H4 (cell line): ENCODE measurements at regions not wholly inside any gene's neighbourhood (a gene's known extent, or its start where the extent isn't known, plus 50 kb on each side); places are given as distances from the start of the nearest gene placed in this dataset.

Source experiments
- DNase-seq: peaks from one replicate; pipeline ENCODE4 v3.0.0-alpha.2; 2015; ENCODE audit warnings: low spot score

DNA sequence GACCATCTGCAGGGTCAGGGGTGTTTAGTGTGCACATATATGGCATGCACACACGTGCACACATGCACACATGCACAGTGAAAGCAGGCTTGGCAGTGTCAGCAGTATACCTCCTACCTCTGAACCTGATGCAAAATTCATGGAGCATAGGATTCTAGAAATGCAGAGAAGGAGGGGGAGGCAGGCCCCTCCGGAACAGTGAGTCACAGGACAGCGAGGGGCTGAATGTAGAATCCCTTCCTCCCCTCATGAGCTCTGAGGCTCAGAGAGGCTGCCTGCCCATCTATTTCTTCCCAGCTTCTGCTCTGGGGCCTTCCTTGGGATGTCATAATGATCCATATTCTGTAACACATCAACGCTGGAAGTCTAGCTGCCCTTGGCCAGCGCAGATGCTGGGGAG, 66.7 kb upstream of the NECTIN1 start:
- DNase-seq, result no peak

DNA sequence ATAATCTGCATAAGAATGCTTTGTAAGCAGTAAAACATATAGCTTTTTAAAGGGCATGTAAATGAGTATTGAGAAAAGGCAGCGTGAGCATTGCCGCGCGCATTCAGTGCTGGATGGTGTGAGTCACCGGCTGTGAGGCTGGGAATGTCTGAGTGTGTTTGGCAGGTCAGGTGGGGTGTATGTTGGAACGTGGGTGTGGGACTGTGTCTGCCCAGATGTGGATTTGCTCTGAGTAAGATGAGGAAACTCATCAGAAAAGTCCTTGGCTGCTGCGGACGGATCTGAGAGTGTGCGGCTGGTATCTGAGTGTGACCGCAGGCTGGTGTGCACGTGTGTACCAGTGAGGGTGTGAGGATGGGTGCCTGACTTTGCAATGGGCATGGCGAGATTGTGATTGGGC, 66.2 kb upstream of the NECTIN1 start:
- peak; percentile 37 for DNase-seq

DNA sequence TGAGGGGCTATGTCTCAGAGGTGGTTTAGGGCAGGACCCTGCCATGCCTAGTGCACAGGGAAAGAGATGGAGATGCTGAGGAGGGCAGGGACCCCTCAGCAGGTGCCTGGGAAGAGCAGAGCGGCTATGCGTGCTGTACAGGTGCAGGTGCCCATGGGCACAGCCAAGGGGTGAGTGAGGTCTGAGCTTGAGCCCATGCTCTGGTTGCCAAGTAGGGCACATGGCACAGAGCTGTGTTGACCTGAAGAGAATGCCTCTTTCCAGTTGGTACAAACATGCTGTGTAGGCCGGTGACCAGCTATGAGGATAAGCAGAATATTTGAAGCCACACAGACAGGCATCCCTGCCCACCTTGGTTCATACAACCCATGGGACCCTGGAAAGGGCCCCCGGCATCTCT, 65.8 kb upstream of the NECTIN1 start:
- DNase-seq, result no peak

DNA sequence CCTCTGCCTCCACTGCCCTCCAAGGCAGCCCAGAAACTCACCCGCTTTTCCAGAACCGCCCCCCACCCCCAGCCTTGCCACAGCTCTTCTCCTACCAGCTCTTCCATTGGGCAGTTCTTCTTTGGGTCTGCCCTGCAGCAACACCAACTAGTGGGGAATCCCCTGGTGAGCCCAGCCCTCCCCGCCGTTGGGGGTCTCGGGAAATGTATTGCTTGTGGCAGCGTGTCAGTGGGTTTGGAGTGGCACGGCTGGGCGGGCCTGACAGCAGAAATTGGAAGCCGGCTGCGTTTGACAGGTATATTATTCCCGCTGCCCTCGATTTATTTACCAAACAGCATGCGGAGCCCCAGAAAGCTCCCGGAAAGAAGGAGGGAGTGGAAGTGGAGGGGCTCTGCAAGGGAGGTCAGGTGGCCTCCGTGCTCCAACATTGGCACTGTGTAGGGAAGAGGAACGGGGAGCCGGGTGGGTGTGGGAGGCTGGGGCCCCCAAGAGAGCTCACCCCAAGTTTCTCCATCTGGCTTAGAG, 65.2 kb upstream of the NECTIN1 start:
- no peak for DNase-seq

DNA sequence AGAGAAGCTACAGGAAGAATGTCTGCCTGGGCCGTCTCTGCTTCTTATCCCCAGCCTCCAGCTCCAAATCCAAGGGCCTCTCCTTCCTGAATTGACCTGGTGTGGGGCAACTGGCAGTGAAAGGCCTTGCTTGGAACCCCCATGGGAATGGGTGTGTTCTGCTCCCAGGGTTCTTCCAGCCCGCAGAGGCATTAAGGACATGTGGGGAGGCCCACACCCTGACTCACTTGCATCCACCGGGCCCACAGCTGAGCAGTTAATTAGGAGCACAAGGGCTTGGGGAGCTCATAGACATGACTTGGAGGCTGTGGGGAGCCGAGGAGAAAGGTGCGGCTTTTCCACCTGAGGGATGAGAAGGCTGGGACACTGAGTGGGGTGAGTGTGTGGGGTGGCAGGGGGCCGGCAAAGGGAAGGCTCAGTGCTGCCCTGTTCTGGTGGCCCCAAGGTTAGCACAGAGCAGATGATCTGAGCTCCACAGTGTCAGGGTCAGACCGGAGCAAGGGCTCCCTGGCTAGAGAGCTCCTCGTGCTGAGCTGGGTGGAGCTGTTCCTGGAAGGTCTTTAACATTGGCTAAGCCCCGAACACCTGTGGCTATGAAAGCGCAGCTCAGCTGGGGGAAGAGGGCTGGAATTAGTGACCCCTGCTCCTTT, 64.5 kb upstream of the NECTIN1 start:
- no peak for DNase-seq

DNA sequence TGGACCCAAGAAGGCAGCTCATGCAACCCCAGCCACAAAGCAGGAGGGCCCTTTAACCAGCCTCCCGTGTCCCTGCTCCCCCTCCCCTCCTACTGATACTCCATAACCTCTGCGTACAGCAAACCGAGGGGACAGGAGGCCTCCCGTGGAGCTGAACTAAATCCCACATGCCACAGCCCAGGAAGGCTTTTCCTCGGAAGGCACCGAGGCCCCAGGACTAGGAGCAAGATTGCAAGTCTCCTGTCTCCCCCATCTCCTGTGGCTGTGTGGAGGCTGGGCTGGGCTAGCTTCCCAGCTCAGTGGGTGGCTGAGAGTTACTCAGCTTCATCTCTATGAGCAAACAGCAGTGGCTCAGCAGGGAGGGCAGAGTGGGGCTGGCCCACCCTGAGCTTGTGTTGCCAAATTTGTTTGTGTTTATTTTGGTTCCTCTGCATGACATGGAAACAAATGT, 62.7 kb upstream of the NECTIN1 start:
- DNase-seq, result peak; percentile 76

DNA sequence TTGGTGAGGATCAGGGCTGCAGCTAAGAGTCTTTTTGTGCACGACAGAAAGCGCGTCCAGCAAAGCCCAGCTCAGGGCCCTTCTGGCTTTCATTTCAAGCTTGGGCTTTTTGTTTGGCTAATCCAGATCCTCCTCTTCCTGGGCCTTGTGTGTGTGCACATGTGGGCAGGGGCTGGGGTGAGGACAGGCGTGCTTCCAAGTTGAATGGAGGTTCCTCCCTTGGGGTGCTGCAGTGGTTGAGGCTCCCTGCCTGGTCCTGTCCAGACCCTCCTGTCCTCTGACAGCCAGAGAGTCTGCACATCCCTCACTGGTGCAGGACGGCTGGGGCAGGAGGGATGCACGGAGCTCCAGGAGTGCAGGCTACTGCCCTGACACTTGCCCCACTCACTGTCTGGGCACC, 62.0 kb upstream of the NECTIN1 start:
- DNase-seq, result no peak

DNA sequence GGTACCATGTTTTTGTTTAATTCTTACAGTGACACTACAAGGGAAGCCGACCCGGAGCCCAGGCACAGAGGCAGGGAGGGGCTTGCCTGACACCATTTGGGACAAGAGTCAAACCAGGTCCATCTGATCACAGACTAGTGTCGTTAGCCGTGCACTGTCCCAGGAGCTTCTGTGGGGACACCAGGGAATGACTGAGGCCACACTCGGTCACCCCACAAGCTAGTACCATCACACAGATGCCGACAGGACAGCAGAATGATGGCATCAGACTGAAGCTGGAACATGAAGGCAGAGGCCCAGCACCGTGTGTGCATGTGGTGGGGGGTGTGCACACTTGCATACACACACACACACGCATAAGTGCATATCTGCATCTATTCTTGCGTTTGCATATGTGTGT, 61.5 kb upstream of the NECTIN1 start:
- DNase-seq, result no peak

DNA sequence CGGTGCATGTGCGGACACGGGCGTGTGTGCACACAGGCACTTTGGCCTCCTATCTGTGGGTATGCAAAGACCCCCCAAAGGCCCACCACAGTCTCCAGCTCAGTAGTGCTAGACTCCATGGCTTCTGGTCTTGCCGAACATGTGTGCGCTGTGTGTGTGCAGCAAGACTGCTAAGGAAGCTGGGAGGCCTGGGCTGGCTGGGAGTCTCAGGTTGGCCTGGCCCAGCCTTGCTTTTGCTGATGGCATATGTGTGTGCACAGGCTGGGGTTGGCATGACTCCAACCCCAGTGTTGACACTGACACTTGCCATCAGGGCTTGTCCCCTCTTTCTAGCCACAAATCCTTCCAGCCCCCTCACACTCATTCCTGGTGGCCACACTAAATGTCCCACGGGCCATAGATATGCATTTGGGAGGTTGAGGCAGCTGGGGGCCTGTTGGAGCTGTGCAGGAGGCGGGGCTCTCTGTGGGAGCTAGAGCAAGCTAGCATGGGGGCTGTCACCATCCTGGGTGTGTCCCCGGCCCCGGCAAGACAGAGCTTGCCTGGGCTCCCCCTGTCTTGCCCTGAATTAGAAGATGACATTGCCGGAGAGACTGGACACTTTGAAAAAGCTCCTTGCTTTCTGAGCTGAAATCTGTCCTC, 60.9 kb upstream of the NECTIN1 start:
- DNase-seq, result no peak

DNA sequence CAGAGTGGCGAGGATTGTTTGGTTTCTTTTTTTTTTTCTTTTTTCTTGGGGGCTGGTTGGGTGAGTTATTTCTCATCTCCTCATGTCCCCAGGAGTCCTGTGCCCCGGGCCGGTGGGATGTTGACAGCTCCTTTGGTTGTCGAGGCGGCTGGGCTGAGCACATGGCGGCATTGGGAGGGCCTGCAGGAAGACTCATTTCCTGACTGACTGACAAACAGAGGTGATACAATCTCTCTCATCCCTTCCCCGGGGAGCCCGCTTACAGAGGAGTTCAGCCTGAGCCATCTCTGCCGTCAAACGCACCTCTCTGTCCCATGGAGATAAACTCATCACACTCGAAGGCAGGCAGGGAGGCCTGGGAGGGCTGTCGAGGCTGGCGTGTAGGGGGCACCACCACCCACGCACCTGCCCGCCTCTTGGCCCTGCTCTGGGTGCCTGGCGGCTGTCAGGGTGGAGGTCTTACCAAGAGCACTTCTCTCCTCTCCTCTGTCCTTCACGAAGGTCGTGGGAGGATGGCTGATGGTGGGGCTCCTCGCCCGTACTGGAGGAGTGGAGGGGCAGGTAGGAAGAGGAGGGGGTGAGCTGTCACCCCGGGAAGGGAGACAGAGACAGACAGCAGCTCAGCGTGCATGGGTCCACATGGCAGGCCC, 60.0 kb upstream of the NECTIN1 start:
- no peak for DNase-seq

DNA sequence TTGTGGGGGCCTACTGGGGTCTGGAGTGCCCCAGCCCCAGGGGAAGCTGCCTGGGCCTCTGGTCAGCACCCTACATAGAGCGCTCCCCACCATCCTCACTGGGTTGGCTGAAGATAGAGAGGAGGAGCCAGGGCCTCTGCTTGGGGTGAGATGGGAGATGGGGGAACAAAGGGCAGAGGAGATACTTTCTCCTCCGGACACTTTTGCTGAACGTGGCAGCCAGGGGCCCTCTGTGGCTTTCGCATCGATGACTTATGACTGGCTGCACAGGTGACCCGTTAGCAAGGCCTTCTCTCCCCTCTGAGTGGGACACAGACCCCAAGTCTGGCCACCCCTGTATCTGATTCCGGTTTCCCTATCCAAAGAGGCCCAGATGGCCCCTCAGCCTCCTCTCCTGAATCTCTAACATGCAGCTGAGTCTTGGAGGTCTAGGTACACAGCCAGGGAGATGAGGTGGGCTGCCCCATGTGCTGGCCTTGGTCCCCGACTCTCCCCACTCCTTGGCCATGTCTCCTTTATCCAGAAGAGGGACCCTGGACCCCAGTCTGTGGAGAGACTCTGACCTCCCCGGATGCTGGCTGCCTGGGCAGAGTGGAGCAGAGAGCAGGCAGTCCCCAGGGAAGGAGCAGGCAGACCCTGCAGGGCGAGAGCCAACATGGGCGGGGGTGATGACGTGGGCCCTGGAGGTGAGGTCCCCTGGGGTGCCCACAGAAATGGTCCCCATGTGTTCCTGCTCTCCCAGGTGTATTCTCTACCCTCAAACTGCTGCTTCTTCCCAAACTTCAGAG, 59.3 kb upstream of the NECTIN1 start:
- DNase-seq, result no peak

DNA sequence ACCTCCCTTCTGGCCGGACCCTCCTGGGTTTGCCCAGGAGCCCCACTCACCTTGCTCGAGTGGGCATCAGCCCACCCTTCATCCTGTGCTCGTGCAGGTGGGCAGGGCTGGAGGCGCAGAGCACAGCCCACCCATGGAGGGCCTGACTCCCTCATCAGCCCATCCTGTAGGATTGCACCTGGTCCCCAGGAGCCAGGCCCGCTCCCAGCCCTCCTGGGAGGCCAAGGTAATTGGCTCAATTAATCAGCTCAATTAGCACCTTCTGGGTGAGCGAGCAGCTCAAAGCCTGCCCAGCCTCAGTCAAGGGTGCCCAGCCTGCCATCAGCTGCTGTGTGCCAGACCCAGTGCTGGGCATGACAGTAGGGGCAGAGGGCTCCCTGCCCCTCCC, 58.1 kb upstream of the NECTIN1 start:
- no peak for DNase-seq

DNA sequence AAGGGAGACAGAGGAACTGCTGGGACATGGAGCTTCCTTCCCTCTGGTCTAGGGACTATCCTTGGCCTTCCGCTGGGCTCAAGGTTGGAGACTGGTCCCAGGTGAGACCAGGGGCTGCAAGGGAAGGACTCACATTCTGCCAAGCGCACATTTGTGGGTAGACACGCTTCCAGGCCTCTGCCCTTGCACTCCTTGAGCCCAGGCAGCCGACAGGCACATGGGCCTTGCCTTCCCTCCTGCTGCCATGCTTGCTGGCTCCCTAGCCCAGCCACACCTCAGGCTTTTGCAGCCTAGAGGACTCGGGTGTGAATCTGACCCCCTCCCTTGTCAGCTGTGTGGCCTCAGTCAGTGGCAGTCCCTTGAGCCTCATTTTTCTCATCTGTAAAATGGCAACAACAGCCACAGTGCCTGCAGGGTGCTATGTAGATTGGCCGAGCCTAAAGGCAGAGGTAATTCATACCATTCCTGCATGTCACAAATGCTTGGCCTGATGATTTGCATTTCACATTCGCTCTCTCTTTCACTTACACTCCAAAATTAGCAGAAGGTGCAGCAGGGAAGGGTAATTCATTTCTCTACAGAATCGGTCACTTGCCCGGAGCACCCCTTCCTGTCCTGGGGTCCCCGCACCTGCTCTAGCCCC, 57.6 kb upstream of the NECTIN1 start:
- no peak for DNase-seq

DNA sequence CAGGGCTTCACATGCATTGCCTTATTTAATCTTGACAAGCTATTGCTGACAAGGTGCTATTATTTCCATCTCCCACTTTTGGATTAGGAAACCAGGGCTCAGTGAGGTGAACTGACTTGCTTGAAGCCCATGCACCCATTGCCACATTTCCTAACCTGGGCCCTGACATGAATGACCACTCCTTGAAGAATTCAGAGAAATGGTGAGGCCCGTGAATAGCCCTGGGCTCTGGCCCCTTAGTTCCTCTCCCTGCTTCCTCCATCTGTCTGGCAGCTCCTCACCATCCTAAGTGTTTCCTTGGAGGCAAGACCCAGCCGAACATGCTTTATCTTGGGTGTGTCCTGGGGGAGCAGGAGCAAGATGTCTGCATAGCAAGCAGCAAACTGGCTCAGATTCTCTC, 56.1 kb upstream of the NECTIN1 start:
- no peak for DNase-seq

DNA sequence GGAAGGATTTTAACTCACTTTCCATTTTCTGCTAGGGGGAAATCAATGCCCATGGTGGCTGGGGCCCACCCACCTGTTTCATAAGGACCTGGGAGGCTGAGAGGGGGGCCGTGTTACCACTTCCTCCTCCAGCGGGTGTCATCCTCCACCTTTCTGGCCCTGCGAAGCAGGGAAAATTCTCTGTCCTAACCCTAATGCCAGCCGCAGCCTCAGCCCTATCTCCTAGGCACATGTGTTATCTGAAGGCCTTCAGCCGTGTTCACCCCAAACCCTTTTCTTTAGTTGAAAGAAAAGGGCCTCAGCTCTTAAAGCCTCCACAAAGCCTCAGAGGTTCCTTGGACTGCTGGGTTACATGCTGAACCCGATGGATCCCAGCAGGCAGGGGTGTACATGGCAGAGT, 55.4 kb upstream of the NECTIN1 start:
- no peak for DNase-seq

DNA sequence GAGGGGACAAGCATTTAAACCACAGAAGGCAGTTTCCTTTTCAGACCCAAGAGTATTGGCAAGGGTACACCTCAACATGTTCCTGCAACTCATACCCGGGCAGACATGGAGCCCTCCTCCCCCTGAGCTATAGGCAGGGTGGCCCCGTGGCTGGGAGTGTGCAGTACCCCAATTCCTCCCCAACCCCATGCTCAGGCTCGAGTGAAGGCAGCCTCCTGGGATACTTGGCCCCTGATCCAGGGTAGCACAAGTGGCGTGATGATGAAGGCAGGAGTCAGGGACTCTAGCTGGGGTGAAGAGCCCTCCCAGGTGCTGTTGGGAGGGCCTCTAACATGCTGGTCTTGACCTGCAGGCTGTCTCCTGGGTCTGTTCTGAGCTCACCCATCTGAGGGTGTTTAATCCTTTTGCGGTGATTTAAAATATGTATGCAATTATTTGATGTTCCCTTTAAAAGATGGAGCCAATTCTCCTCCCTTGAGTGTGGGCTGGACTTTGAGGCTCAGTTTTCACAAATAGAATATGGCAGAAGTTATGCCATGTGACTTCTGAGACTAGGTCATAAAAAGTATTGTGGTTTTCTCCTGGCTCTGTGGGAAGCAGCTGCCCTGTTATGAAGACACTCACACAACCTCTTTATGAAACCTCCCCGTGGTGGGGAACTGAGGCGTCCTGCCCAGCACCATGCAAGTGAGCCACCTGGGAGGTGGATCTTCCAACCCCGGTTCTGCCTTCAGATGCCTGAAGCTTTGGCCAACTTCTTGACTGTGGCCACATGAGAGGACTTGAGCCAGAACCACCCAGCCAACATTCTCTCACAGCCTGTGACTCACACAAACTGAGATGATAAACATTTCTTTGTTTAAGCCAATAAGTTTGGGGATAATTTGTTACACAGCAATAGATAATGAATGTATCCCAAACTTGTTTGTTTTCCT, 54.7 kb upstream of the NECTIN1 start:
- no peak for DNase-seq

DNA sequence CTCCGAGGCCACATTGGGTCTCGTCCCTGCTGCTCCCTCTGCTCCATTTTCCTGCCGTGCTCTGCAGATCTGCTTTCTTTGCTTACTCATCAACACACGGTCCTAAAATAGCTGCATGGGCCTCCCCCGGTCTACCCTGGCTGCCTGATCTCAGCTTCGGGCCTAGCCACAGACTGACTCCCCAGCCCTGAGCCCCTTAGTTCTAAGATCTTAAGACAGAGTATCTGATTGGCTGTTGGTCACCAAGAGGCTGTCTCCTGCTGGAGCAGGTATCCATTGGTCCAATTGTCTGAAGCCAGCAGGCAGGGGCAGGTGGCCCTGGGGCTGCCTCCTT, 53.7 kb upstream of the NECTIN1 start:
- DNase-seq, result no peak

DNA sequence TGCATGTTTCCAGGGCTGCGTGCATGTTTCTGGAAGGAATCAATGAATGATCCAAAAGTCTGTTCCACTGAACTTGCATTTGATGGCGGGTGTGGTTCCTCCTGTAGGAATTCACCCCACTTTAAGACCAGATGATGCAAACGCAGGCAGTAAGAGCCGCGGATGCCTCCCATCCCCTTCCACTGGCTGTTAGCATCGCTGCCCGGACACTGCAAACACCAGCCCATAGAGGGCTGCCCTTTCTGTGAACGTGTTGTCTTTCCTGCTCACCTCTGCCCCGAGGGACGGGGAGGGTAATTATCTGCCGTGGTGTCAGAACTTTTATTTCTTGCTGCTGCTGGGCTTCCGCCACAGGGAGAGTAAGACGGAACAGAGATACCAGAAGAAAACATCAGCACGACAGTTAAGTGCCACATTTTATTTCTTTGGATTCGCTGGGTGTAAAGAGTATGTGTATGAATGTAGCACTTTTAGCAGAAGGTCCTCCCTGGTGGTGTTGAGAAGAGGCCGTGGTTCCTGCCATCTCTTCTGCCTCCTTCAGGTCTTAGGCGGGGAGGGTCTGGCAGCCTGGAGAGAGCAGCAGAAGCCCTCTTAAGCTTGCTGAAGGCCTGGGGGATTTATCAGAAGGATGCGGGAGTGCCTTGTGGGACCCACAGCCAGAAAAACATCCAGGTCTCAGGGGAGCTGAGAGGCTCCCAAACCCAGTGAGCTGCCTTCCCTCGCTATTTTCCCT, 53.2 kb upstream of the NECTIN1 start:
- DNase-seq, result no peak

DNA sequence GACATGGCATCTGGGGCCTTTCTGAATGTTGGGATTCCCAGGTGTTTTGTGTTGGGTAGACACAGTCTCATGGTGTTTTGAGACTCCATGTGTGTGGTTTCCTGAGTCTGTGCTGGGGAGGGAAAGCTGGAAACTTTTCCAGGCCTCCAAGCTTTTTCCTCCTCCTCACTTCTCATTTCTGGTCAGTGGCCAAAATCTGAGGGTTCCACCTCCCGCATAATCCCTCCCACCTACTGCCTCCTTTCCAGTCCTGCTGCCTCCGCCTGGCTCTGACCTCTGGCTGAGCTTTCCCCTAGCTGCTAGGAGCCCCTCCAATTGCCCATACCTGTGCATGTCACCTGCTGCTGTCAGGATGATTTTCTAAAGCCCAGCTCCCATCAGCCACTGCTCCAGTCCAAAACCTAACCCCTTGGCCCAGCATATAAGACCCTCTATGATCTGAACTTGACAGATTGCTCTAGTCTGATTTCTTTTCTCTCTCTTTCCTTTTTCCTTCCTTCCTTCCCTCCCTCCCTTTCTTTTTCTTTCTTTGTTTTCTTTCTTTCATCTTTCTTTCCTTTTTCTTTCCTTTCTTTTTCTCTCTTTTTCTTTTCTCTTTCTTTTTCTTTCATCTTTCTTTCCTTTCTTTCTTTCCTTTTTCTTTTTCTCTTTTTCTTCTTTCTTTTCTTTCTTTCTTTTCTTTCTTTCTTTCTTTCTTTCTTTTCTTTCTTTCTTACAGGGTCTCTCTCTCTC, 51.4 kb upstream of the NECTIN1 start:
- no peak for DNase-seq
